ENCODE measurements at regions not wholly inside any gene's neighbourhood (a gene's known extent, or its start where the extent isn't known, plus 50 kb on each side); places are given as distances from the start of the nearest gene placed in this dataset.

- ChIA-PET CTCF (no interaction called here), POLR2A (no interaction called here)
These were observed 606.9 kb downstream of the MCTP2 start for GRCh38 chr15:94838281-94838680.

GRCh38 chr15:94840794-94841783 lies 609.7 kb downstream of the MCTP2 start:
- H3K27ac Mint-ChIP-seq: no peak overlapping the region
- TF ChIP-seq HMGXB4 (CRISPR knock-in tag; IDR thresholded peaks at IDR 0.05) (no peak), NR1H2 (CRISPR knock-in tag; IDR thresholded peaks at IDR 0.05) (no peak), RORB (CRISPR knock-in tag; IDR thresholded peaks at IDR 0.05) (no peak), ZNF121 (CRISPR knock-in tag; IDR thresholded peaks at IDR 0.05) (no peak), SOX15 (CRISPR knock-in tag; IDR thresholded peaks at IDR 0.05) (no peak), USF2 (CRISPR knock-in tag; IDR thresholded peaks at IDR 0.05) (no peak), ZNF423 (CRISPR knock-in tag; IDR thresholded peaks at IDR 0.05) (no peak), MAX (CRISPR knock-in tag; IDR thresholded peaks at IDR 0.05) (no peak), ATF6 (CRISPR knock-in tag; IDR thresholded peaks at IDR 0.05) (no peak), ZNF671 (CRISPR knock-in tag; IDR thresholded peaks at IDR 0.05) (no peak), ZNF281 (CRISPR knock-in tag; IDR thresholded peaks at IDR 0.05) (no peak), ATF1 (CRISPR knock-in tag; IDR thresholded peaks at IDR 0.05) (no peak), IRF1 (CRISPR knock-in tag; IDR thresholded peaks at IDR 0.05) (no peak), OVOL2 (CRISPR knock-in tag; IDR thresholded peaks at IDR 0.05; ENCODE audit: borderline replicate concordance) (no peak)
- no peak overlapping the region for H3K4me3 Mint-ChIP-seq
- peaks cover 16% of the 10 kb centered on the region for H3K9me3 Mint-ChIP-seq
- CTCF ChIA-PET: no interaction called here
- ATAC-seq (no peak), DNase-seq (ENCODE audit: low spot score) (no peak)
- peaks cover 7% of the 10 kb centered on the region for H3K27me3 Mint-ChIP-seq (ENCODE audit: low read depth)
- POLR2A ChIA-PET: no interaction called here
- H3K36me3 Mint-ChIP-seq: peaks cover 16% of the 10 kb centered on the region
- H3K4me1 Mint-ChIP-seq: peaks cover 16% of the 10 kb centered on the region

More at GRCh38 chr15:94838281-94838680, 606.9 kb downstream of the MCTP2 start:
- peaks cover 16% of the 10 kb centered on the region for H3K9me3 Mint-ChIP-seq
- H3K27ac Mint-ChIP-seq: no peak overlapping the region
- no peaks in the 10 kb centered on the region for H3K4me1 Mint-ChIP-seq
- no peak overlapping the region for H3K4me3 Mint-ChIP-seq
- peaks cover 3% of the 10 kb centered on the region; the same call in 1 of the 2 replicates for H3K27me3 Mint-ChIP-seq (ENCODE audit: low read depth)
- TF ChIP-seq ELF4 (CRISPR knock-in tag; IDR thresholded peaks at IDR 0.05; ENCODE audit: low read depth): no peak
- no peak for ATAC-seq
- DNase-seq (ENCODE audit: low spot score): no peak
- H3K36me3 Mint-ChIP-seq: peaks cover 17% of the 10 kb centered on the region
